ENCODE measurements at regions not wholly inside any gene's neighbourhood (a gene's known extent, or its start where the extent isn't known, plus 50 kb on each side); places are given as distances from the start of the nearest gene placed in this dataset.

DNA sequence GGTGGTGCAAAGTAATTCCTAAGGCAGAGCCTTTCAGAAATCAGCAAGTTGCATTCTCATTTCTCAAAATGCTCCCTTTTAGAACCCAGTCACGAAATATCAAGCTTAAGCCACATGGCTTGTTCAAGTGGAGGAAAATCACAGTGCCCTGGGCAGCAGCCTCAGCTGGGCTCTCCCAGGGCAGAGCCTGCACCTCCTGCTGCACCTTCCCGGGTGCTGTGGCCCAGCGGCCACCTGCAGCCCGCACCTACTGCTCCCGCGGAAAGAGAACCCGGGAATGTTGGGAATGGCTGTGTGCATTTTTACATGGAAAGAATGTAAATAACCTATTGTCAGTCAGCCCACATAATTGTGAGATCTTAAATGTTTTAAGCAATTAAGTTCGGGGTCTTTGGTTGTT, 396.5 kb upstream of the VSTM2A start:
- no peak for TF ChIP-seq EZH2 (IDR thresholded peaks at IDR 0.05)
- no peak for TF ChIP-seq POLR2AphosphoS5 (IDR thresholded peaks at IDR 0.05; ENCODE audit: borderline replicate concordance, low read depth, low read length)
